ENCODE measurements at regions not wholly inside any gene's neighbourhood (a gene's known extent, or its start where the extent isn't known, plus 50 kb on each side); places are given as distances from the start of the nearest gene placed in this dataset.
A peak's percentile ranks its signal among the peaks of the same experiment; 100 is the strongest.

DNA sequence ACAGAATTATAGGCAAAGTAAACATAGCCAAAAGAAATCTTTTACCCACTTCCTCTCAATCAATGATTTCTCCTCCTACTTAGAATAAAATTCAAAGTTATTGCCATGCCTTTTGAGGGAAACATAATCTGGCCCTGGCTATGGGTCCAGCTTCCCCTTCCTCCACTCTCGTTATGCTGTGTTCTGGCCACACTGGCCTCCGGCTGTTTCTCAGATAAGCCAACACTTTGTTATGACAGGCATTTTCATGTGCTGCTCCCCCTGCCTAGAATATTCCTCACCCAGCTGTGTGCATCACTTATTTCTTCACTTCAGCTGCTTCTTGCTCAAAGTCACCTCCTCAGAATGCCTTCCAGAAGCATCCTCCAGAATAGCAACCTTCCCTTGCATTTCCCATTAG lies 386.6 kb upstream of the AADAT start:
- no peaks in the 10 kb centered on the region for H3K79me1 ChIP-seq (ENCODE audit: low read length)
- H3K18ac ChIP-seq (ENCODE audit: low read length), result no peak overlapping the region
- H3K4me3 ChIP-seq (ENCODE audit: low read depth, low read length), result no peak overlapping the region
- no peak overlapping the region for H4K91ac ChIP-seq (ENCODE audit: low read depth, low read length)
- H2BK5ac ChIP-seq (ENCODE audit: low read depth, low read length, poor library complexity), result no peak overlapping the region
- H3K14ac ChIP-seq (ENCODE audit: low read length), result no peak overlapping the region
- no peak overlapping the region for H2BK12ac ChIP-seq (ENCODE audit: low read length)
- no peak overlapping the region for H3K4me2 ChIP-seq (ENCODE audit: low read length)
- no peak overlapping the region for H2AFZ ChIP-seq (ENCODE audit: insufficient read depth, low read length, poor library complexity)
- no peak overlapping the region for H4K8ac ChIP-seq (ENCODE audit: low read depth, low read length)
- H3K27me3 ChIP-seq (ENCODE audit: insufficient read depth, low read length), result no peaks in the 10 kb centered on the region
- H2BK120ac ChIP-seq (ENCODE audit: insufficient read depth, low read length, poor library complexity), result no peak overlapping the region
- H3K4me1 ChIP-seq (ENCODE audit: control insufficient read depth in 1 of 2, insufficient read depth in 2 of 2, low read length in 2 of 2), result no peaks in the 10 kb centered on the region
- WGBS (ENCODE audit: extremely low coverage, insufficient coverage, insufficient read length), result no CpG with 5 or more reads among the region's 2 CpGs
- no peak overlapping the region for H4K12ac ChIP-seq (ENCODE audit: low read depth, low read length)
- no peaks in the 10 kb centered on the region for H3K36me3 ChIP-seq (ENCODE audit: control insufficient read depth in 1 of 2, insufficient read depth in 2 of 2, low read length in 2 of 2)
- no peaks in the 10 kb centered on the region for H3K9me3 ChIP-seq (ENCODE audit: insufficient read depth, low read depth, low read length)
- no peak overlapping the region for H2AK5ac ChIP-seq (ENCODE audit: low read length)
- H3K79me2 ChIP-seq (ENCODE audit: control insufficient read depth, insufficient read depth, low read length, poor library complexity), result no peaks in the 10 kb centered on the region
- H3K27ac ChIP-seq (ENCODE audit: low read depth, low read length), result no peak overlapping the region
- peak; percentile 44 to 51 for DNase-seq
- H3K4ac ChIP-seq (ENCODE audit: low read depth, low read length), result no peak overlapping the region
- no peak overlapping the region for H3K9ac ChIP-seq (ENCODE audit: low read length)
- H3K23ac ChIP-seq (ENCODE audit: low read length), result no peak overlapping the region

DNA sequence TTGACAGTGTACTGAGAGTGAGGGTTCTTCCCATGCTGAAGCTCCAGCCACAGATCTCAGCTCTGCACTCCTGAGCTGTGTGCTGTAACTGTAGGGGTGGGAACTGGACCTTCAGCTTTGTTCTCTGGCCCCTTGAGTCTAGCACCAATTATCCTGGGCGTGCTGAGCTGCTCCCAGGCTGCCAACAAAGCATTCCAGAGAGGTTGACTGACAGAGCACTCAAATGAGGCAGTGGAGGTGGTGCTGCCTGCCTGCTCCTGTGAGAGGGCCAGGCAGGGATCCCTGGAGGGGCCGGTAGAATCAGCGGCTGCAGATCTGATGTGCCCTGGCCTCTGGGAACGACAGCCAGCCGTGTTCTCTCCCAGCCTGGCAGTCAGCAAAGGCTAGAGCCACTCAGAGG lies 375.7 kb upstream of the AADAT start:
- no peak overlapping the region for H3K23ac ChIP-seq (ENCODE audit: low read length)
- H3K4me1 ChIP-seq (ENCODE audit: control insufficient read depth in 1 of 2, insufficient read depth in 2 of 2, low read length in 2 of 2), result no peaks in the 10 kb centered on the region
- no peaks in the 10 kb centered on the region for H3K36me3 ChIP-seq (ENCODE audit: control insufficient read depth in 1 of 2, insufficient read depth in 2 of 2, low read length in 2 of 2)
- no peak overlapping the region for H4K12ac ChIP-seq (ENCODE audit: low read depth, low read length)
- DNase-seq, result no peak
- H2AFZ ChIP-seq (ENCODE audit: insufficient read depth, low read length, poor library complexity), result no peak overlapping the region
- H2AK5ac ChIP-seq (ENCODE audit: low read length), result no peak overlapping the region
- no peak overlapping the region for H3K9ac ChIP-seq (ENCODE audit: low read length)
- H4K8ac ChIP-seq (ENCODE audit: low read depth, low read length), result no peak overlapping the region
- WGBS (ENCODE audit: extremely low coverage, insufficient coverage, insufficient read length), result no CpG with 5 or more reads among the region's 5 CpGs
- no peak overlapping the region for H3K4ac ChIP-seq (ENCODE audit: low read depth, low read length)
- no peak overlapping the region for H3K27ac ChIP-seq (ENCODE audit: low read depth, low read length)
- H3K79me2 ChIP-seq (ENCODE audit: control insufficient read depth, insufficient read depth, low read length, poor library complexity), result no peaks in the 10 kb centered on the region
- no peak overlapping the region for H3K18ac ChIP-seq (ENCODE audit: low read length)
- no peak overlapping the region for H2BK12ac ChIP-seq (ENCODE audit: low read length)
- no peak overlapping the region for H3K4me3 ChIP-seq (ENCODE audit: low read depth, low read length)
- H3K27me3 ChIP-seq (ENCODE audit: insufficient read depth, low read length), result no peaks in the 10 kb centered on the region
- no peak overlapping the region for H2BK5ac ChIP-seq (ENCODE audit: low read depth, low read length, poor library complexity)
- H3K79me1 ChIP-seq (ENCODE audit: low read length), result no peaks in the 10 kb centered on the region
- H3K9me3 ChIP-seq (ENCODE audit: insufficient read depth, low read depth, low read length), result no peaks in the 10 kb centered on the region
- no peak overlapping the region for H4K91ac ChIP-seq (ENCODE audit: low read depth, low read length)
- no peak overlapping the region for H3K4me2 ChIP-seq (ENCODE audit: low read length)
- H2BK120ac ChIP-seq (ENCODE audit: insufficient read depth, low read length, poor library complexity), result no peak overlapping the region
- H3K14ac ChIP-seq (ENCODE audit: low read length), result no peak overlapping the region

DNA sequence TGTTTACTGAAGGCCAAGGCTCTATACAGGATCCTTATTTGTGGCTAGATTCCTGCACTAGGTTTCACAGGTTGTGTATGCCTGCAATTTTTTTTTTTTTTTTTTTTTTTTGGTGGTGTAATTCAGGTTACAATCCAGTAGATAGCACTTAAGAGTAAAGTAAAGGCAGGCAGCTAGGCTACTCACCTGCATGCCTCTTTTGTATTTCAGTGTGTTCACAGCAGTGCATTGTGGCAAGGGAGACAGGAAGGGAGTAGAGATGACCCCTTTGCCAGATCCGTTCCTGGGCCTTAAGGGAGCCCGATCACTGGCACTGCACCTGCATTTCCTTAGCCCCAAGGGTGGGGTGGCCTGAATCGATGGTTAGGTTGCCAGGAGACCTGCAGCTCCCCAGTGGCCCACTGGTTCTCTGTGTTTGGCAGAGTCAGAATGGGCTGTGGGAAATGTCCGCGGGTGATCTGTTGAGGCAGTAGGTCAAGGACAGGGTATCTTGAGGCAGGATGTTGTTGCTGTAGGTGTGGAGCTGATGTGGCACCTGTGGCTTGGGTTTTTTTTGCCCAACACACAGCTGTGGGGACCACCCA lies 374.9 kb upstream of the AADAT start:
- Histone ChIP-seq H3K9me3 (ENCODE audit: insufficient read depth, low read depth, low read length) (no peaks in the 10 kb centered on the region), H3K79me1 (ENCODE audit: low read length) (no peaks in the 10 kb centered on the region), H2BK5ac (ENCODE audit: low read depth, low read length, poor library complexity) (no peak overlapping the region), H2AK5ac (ENCODE audit: low read length) (no peak overlapping the region), H2BK12ac (ENCODE audit: low read length) (no peak overlapping the region), H3K4me2 (ENCODE audit: low read length) (no peak overlapping the region), H4K12ac (ENCODE audit: low read depth, low read length) (no peak overlapping the region), H3K36me3 (ENCODE audit: control insufficient read depth in 1 of 2, insufficient read depth in 2 of 2, low read length in 2 of 2) (no peaks in the 10 kb centered on the region), H2BK120ac (ENCODE audit: insufficient read depth, low read length, poor library complexity) (no peak overlapping the region), H3K14ac (ENCODE audit: low read length) (no peak overlapping the region), H4K91ac (ENCODE audit: low read depth, low read length) (no peak overlapping the region), H3K23ac (ENCODE audit: low read length) (no peak overlapping the region), H2AFZ (ENCODE audit: insufficient read depth, low read length, poor library complexity) (no peak overlapping the region), H3K18ac (ENCODE audit: low read length) (no peak overlapping the region), H4K8ac (ENCODE audit: low read depth, low read length) (no peak overlapping the region), H3K4me3 (ENCODE audit: low read depth, low read length) (no peak overlapping the region), H3K4me1 (ENCODE audit: control insufficient read depth in 1 of 2, insufficient read depth in 2 of 2, low read length in 2 of 2) (no peaks in the 10 kb centered on the region), H3K9ac (ENCODE audit: low read length) (no peak overlapping the region), H3K27ac (ENCODE audit: low read depth, low read length) (no peak overlapping the region), H3K79me2 (ENCODE audit: control insufficient read depth, insufficient read depth, low read length, poor library complexity) (no peaks in the 10 kb centered on the region), H3K27me3 (ENCODE audit: insufficient read depth, low read length) (no peaks in the 10 kb centered on the region), H3K4ac (ENCODE audit: low read depth, low read length) (no peak overlapping the region)
- no peak for DNase-seq
- no CpG with 5 or more reads among the region's 5 CpGs for WGBS (ENCODE audit: extremely low coverage, insufficient coverage, insufficient read length)

DNA sequence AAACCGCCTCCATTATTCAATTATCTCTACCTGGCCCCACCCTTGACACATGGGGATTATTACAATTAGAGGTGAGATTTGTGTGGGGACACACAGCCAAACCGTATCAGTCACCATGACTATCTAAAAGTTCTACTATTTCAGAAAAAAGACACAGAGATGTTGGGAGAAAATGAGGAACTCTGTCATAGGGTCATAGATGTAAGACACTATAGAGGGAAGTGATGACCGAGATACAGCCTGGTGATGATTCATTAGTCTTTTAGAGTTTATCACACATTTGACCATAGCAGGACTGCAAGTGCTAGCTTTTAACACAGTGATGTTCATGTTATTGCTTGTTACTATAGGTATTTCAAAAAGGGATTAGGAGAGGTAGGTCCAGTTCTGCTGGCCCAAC lies 357.0 kb upstream of the AADAT start:
- Histone ChIP-seq H3K4me2 (ENCODE audit: low read length) (no peak overlapping the region), H4K12ac (ENCODE audit: low read depth, low read length) (no peak overlapping the region), H4K8ac (ENCODE audit: low read depth, low read length) (no peak overlapping the region), H4K91ac (ENCODE audit: low read depth, low read length) (no peak overlapping the region), H2BK5ac (ENCODE audit: low read depth, low read length, poor library complexity) (no peak overlapping the region), H3K79me1 (ENCODE audit: low read length) (no peaks in the 10 kb centered on the region), H3K27ac (ENCODE audit: low read depth, low read length) (no peak overlapping the region), H3K9me3 (ENCODE audit: insufficient read depth, low read depth, low read length) (no peaks in the 10 kb centered on the region), H2AFZ (ENCODE audit: insufficient read depth, low read length, poor library complexity) (no peak overlapping the region), H3K4ac (ENCODE audit: low read depth, low read length) (no peak overlapping the region), H3K9ac (ENCODE audit: low read length) (no peak overlapping the region), H3K18ac (ENCODE audit: low read length) (no peak overlapping the region), H2BK120ac (ENCODE audit: insufficient read depth, low read length, poor library complexity) (no peak overlapping the region), H3K23ac (ENCODE audit: low read length) (no peak overlapping the region), H2BK12ac (ENCODE audit: low read length) (no peak overlapping the region), H3K79me2 (ENCODE audit: control insufficient read depth, insufficient read depth, low read length, poor library complexity) (no peaks in the 10 kb centered on the region), H2AK5ac (ENCODE audit: low read length) (no peak overlapping the region), H3K14ac (ENCODE audit: low read length) (no peak overlapping the region), H3K36me3 (ENCODE audit: control insufficient read depth in 1 of 2, insufficient read depth in 2 of 2, low read length in 2 of 2) (no peaks in the 10 kb centered on the region), H3K4me3 (ENCODE audit: low read depth, low read length) (no peak overlapping the region), H3K27me3 (ENCODE audit: insufficient read depth, low read length) (no peaks in the 10 kb centered on the region), H3K4me1 (ENCODE audit: control insufficient read depth in 1 of 2, insufficient read depth in 2 of 2, low read length in 2 of 2) (no peaks in the 10 kb centered on the region)
- no CpG with 5 or more reads among the region's 3 CpGs for WGBS (ENCODE audit: extremely low coverage, insufficient coverage, insufficient read length)
- DNase-seq, result no peak
